Small intestine (tissue), 7 donors: ENCODE measurements at regions not wholly inside any gene's neighbourhood (a gene's known extent, or its start where the extent isn't known, plus 50 kb on each side); places are given as distances from the start of the nearest gene placed in this dataset.
A peak's percentile ranks its signal among the peaks of the same experiment; 100 is the strongest.
"Not testable (repeated sequence)": the region's sequence is repeated elsewhere in the genome, so short reads cannot be mapped to it uniquely, and the experiment has no call there.

Experiments used
- DNase-seq, 2 donors: peaks; one replicate each; pipeline versions ENCODE4 v3.0.0 to v3.0.0-alpha.2; 2013
- FAIRE-seq: peaks from 2 replicates; lab custom pipeline; 2012; peaks lifted over from hg19 to GRCh38; lab: Jason Lieb, UNC
- H3K27ac ChIP-seq, 3 donors: one replicate each; pipeline ENCODE4 v1.5.1; 2013; ENCODE audit warnings: low read length in 2 of 3, mild to moderate bottlenecking in 2 of 3, control low read depth in 1 of 3, inconsistent platforms in 1 of 3, low read depth in 1 of 3, moderate library complexity in 1 of 3
- H3K27me3 ChIP-seq, 3 donors: one replicate each; pipeline ENCODE4 v1.6.1; 2013; ENCODE audit warnings: low read length in 3 of 3, inconsistent platforms in 1 of 3; ENCODE audit not compliant: control insufficient read depth in 3 of 3, insufficient read depth in 3 of 3
- H3K36me3 ChIP-seq, 3 donors: one replicate each; pipeline ENCODE4 v1.6.1; 2013; ENCODE audit warnings: low read length in 3 of 3, inconsistent platforms in 1 of 3, low read depth in 1 of 3, mild to moderate bottlenecking in 1 of 3, moderate library complexity in 1 of 3; ENCODE audit not compliant: control insufficient read depth in 3 of 3, insufficient read depth in 2 of 3
- H3K4me1 ChIP-seq, 3 donors: one replicate each; pipeline ENCODE4 v1.6.1; 2013; ENCODE audit warnings: low read length in 2 of 3, inconsistent platforms in 1 of 3, low read depth in 1 of 3, mild to moderate bottlenecking in 1 of 3, moderate library complexity in 1 of 3; ENCODE audit not compliant: control insufficient read depth in 3 of 3, insufficient read depth in 2 of 3
- H3K4me3 ChIP-seq, 3 donors: one replicate each; pipeline ENCODE4 v1.5.1; 2013; ENCODE audit warnings: low read length in 3 of 3, control low read depth in 1 of 3, inconsistent platforms in 1 of 3, low read depth in 1 of 3, mild to moderate bottlenecking in 1 of 3, moderate library complexity in 1 of 3
- H3K9me3 ChIP-seq, 2 donors: one replicate each; pipeline ENCODE4 v1.6.1; 2013; ENCODE audit warnings: low read depth in 1 of 2, low read length in 1 of 2; ENCODE audit not compliant: control insufficient read depth in 2 of 2, insufficient read depth in 1 of 2
- WGBS, 3 donors: extraction: QIAGEN DNeasy Blood & Tissue Kit; methylation state at CpG; one replicate each; pipeline ENCODE4 v1.1.7; 2013; 5-methylcytosine and 5-hydroxymethylcytosine counted together
- donor health status: healthy with polysubstance abuse.
- donor health status: control.
- donor health status: control.
- donor health status: Bipolar disorder and iron deficiency.
- donor health status: healthy.

GRCh38 chr1:232705815-232706575, 76.1 kb upstream of the SIPA1L2 start:
- peak in 1 of 2 donors; percentile 37 for DNase-seq
- no peak overlapping the region for H3K4me3 ChIP-seq
- H3K36me3 ChIP-seq: no peaks in the 10 kb centered on the region
- peaks cover 0 to 3% of the 10 kb centered on the region in 2 donors for H3K9me3 ChIP-seq
- WGBS, 3 donors: 73 to 81% (median 80%) methylated on average over 7 of the region's 7 CpGs
- H3K27me3 ChIP-seq: no peaks in the 10 kb centered on the region
- peaks cover 2 to 10% (median 7%) of the 10 kb centered on the region in 3 donors for H3K4me1 ChIP-seq
- no peak for FAIRE-seq
- H3K27ac ChIP-seq: peak overlapping the region in 1 of 3 donors; percentile 73

- Histone ChIP-seq H3K27me3 (no peaks in the 10 kb centered on the region), H3K27ac (no peak overlapping the region), H3K36me3 (no peaks in the 10 kb centered on the region), H3K9me3 (no peaks in the 10 kb centered on the region), H3K4me3 (no peak overlapping the region), H3K4me1 (peaks cover 2 to 10% (median 7%) of the 10 kb centered on the region in 3 donors)
- WGBS, 3 donors: 49 to 59% (median 55%) methylated on average over 2 of the region's 2 CpGs
- FAIRE-seq (no peak), DNase-seq (no peak)
Measured at GRCh38 chr1:232707142-232707541, 77.2 kb upstream of the SIPA1L2 start.

GRCh38 chr1:232709386-232709785, 79.5 kb upstream of the SIPA1L2 start:
- DNase-seq (peak; percentile 22 to 57), FAIRE-seq (no peak)
- H3K27ac ChIP-seq: no peak overlapping the region
- no peaks in the 10 kb centered on the region for H3K27me3 ChIP-seq
- H3K36me3 ChIP-seq: no peaks in the 10 kb centered on the region
- H3K9me3 ChIP-seq: peaks cover 0 to 6% of the 10 kb centered on the region in 2 donors
- WGBS, 3 donors: 88 to 94% (median 89%) methylated on average over 5 of the region's 5 CpGs
- peaks cover under 1 to 6% (median 3%) of the 10 kb centered on the region in 3 donors for H3K4me1 ChIP-seq
- H3K4me3 ChIP-seq: no peak overlapping the region

- 87 to 89% (median 88%) methylated on average over 6 of the region's 6 CpGs for WGBS, 3 donors
- no peak overlapping the region for H3K4me3 ChIP-seq
- H3K9me3 ChIP-seq: peaks cover 0 to 6% of the 10 kb centered on the region in 2 donors
- no peaks in the 10 kb centered on the region for H3K4me1 ChIP-seq
- FAIRE-seq (no peak), DNase-seq (no peak)
- no peaks in the 10 kb centered on the region for H3K27me3 ChIP-seq
- H3K27ac ChIP-seq: no peak overlapping the region
- H3K36me3 ChIP-seq: no peaks in the 10 kb centered on the region
Measured at GRCh38 chr1:232711996-232712395, 82.1 kb upstream of the SIPA1L2 start.

DNA sequence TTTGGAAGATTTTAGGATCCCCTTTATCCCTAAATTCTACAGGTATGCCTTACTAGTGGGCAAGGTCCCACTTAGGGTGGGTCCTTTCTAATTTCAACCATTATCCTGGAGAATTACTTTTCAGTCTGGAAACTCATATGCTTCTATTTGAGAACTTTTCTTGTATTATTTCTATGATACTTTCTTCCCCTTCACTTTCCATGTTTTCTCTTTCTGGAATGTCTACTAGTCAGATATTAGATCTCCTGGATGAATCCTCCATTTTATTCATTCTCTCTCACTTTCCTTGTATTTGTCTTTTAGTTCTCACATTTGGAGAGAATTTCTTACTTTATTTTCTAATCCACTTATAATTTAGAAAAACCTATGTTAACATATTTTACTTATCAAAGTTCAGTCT, 83.9 kb upstream of the SIPA1L2 start:
- no peaks in the 10 kb centered on the region for H3K36me3 ChIP-seq
- peaks cover 0 to 8% of the 10 kb centered on the region in 2 donors for H3K9me3 ChIP-seq
- no peak overlapping the region for H3K4me3 ChIP-seq
- H3K27ac ChIP-seq: no peak overlapping the region
- no peaks in the 10 kb centered on the region for H3K27me3 ChIP-seq
- FAIRE-seq (no peak), DNase-seq (no peak)
- H3K4me1 ChIP-seq: no peaks in the 10 kb centered on the region

DNA sequence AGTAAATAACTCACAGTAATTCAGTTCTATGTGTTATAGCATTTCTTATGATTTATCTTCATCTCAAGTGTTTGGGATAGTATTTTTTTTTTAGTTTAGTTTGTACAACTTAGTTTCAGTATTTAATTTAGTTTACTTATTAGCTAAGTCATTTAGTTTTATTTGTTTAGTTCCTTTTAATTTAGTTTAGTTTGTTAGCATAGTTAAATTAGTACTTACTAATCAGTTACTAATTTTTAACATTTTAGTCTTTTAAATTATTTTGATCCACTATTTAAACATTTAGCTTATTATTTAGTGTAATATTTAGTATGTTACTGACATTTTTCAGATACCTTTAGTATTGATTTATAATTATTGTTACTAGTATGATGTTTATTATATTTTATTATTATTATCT, 85.2 kb upstream of the SIPA1L2 start:
- Histone ChIP-seq H3K27me3 (no peaks in the 10 kb centered on the region), H3K36me3 (no peaks in the 10 kb centered on the region), H3K4me1 (no peaks in the 10 kb centered on the region), H3K27ac (no peak overlapping the region), H3K4me3 (no peak overlapping the region), H3K9me3 (peaks cover 0 to 11% of the 10 kb centered on the region in 2 donors)
- peak; percentile 85 for FAIRE-seq
- DNase-seq: no peak

GRCh38 chr1:232717911-232718310, 87.3 kb upstream of the MAP10 start:
- H3K27me3 ChIP-seq, H3K9me3 ChIP-seq, H3K4me1 ChIP-seq, H3K36me3 ChIP-seq, H3K4me3 ChIP-seq, DNase-seq, FAIRE-seq, H3K27ac ChIP-seq: not testable (repeated sequence)
- 75 to 80% (median 76%) methylated on average over 4 of the region's 4 CpGs for WGBS, 3 donors

DNA sequence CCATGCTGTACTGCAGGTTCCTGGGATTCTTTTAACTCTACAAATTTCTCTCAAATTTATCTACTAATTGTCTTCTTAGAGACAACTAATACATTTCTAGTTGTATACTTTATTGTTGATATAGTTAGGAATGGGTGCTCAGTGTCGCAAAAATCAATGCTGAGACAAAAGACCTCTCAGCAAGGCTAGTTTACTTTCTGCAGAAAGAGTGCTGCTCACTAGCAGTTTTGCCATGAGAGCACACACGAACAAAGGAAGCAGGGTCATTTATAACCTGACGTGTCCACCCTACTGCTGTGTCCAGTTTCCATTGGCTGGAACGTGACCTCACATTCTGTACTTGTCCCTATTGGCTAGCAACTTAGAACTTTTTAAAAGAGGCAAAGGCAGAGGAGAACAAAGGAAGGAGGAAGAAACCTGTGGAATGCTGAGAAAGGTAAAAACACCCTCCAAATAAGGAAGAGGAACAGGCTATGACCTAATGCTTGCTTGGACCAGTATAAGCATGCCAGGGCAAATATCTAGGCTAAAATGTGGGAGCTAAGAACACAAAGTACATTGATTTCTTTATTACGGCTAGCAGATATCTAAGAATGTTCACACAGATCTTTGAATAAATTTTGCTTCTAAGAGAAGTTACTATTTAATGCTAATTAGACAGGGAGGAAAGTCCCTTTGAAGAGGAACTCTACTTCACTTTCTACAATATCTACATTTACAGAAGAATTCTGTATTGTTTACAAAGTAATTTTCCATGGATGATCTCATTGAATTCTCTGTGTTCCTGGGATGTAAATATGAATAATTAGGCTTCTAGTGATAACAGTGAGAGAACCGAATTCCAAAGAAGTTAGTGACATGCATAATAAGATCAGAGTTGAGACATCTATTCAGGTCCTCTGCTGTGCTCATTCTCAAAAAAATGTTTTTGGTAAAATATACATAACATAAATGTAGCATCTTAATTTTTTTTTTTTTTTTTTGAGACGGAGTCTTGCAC, 86.0 kb upstream of the MAP10 start:
- DNase-seq (no peak), FAIRE-seq (no peak)
- no peak overlapping the region for H3K27ac ChIP-seq
- no peak overlapping the region for H3K4me3 ChIP-seq
- 92% methylated on average over 7 of the region's 7 CpGs for WGBS, 3 donors
- peaks cover 0 to 6% of the 10 kb centered on the region in 2 donors for H3K9me3 ChIP-seq
- H3K27me3 ChIP-seq: no peaks in the 10 kb centered on the region
- H3K4me1 ChIP-seq: no peaks in the 10 kb centered on the region
- H3K36me3 ChIP-seq: no peaks in the 10 kb centered on the region
